ENCODE measurements at regions not wholly inside any gene's neighbourhood (a gene's known extent, or its start where the extent isn't known, plus 50 kb on each side); places are given as distances from the start of the nearest gene placed in this dataset.

- TF ChIP-seq CTCF (IDR thresholded peaks at IDR 0.05 in 4 of 5, conservative IDR thresholded peaks at IDR 0.05 in 1 of 5) (no peak), POLR2A (IDR thresholded peaks at IDR 0.05) (no peak)
These were observed 1581.5 kb upstream of the PCDH20 start for GRCh38 chr13:62997038-62997599.

All from gastrocnemius medialis (tissue), 4 donors.